ENCODE measurements at regions not wholly inside any gene's neighbourhood (a gene's known extent, or its start where the extent isn't known, plus 50 kb on each side); places are given as distances from the start of the nearest gene placed in this dataset.
"Not testable (repeated sequence)": the region's sequence is repeated elsewhere in the genome, so short reads cannot be mapped to it uniquely, and the experiment has no call there.

GRCh38 chr4:49137043-49137442, 151.0 kb downstream of the CWH43 start:
- TF ChIP-seq, protein P1, sequence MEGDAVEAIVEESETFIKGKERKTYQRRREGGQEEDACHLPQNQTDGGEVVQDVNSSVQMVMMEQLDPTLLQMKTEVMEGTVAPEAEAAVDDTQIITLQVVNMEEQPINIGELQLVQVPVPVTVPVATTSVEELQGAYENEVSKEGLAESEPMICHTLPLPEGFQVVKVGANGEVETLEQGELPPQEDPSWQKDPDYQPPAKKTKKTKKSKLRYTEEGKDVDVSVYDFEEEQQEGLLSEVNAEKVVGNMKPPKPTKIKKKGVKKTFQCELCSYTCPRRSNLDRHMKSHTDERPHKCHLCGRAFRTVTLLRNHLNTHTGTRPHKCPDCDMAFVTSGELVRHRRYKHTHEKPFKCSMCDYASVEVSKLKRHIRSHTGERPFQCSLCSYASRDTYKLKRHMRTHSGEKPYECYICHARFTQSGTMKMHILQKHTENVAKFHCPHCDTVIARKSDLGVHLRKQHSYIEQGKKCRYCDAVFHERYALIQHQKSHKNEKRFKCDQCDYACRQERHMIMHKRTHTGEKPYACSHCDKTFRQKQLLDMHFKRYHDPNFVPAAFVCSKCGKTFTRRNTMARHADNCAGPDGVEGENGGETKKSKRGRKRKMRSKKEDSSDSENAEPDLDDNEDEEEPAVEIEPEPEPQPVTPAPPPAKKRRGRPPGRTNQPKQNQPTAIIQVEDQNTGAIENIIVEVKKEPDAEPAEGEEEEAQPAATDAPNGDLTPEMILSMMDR (IDR thresholded peaks at IDR 0.05) = not testable (repeated sequence)
- TF ChIP-seq POLR2A (IDR thresholded peaks at IDR 0.05) = not testable (repeated sequence)

All from esophagus squamous epithelium (tissue), 4 donors.